ENCODE measurements at regions not wholly inside any gene's neighbourhood (a gene's known extent, or its start where the extent isn't known, plus 50 kb on each side); places are given as distances from the start of the nearest gene placed in this dataset.

DNA sequence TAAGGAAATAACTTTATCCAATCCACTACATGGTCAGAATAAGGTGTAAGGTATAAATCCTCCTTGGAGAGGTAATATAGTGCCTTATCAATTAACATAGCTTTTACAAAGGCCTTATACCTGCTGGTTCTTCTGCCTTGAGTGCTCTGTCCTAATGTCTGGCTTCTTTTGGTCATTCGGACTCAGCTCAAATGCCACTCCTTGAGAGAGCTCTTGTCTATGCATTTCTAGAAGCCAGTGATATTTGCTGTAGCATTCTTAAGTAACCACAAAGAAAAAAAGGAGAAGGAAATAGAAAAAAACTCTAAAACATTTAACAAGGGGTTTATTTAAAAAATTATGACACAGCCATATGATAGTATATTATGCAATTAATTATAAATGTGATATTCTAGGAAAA lies 444.8 kb upstream of the SLIT2 start:
- TF ChIP-seq, protein P1, sequence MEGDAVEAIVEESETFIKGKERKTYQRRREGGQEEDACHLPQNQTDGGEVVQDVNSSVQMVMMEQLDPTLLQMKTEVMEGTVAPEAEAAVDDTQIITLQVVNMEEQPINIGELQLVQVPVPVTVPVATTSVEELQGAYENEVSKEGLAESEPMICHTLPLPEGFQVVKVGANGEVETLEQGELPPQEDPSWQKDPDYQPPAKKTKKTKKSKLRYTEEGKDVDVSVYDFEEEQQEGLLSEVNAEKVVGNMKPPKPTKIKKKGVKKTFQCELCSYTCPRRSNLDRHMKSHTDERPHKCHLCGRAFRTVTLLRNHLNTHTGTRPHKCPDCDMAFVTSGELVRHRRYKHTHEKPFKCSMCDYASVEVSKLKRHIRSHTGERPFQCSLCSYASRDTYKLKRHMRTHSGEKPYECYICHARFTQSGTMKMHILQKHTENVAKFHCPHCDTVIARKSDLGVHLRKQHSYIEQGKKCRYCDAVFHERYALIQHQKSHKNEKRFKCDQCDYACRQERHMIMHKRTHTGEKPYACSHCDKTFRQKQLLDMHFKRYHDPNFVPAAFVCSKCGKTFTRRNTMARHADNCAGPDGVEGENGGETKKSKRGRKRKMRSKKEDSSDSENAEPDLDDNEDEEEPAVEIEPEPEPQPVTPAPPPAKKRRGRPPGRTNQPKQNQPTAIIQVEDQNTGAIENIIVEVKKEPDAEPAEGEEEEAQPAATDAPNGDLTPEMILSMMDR (IDR thresholded peaks at IDR 0.05), result no peak
- no peak for TF ChIP-seq POLR2A (IDR thresholded peaks at IDR 0.05)

Measured in esophagus squamous epithelium (tissue), 4 donors.